HG03571 (cell line): ENCODE measurements at regions not wholly inside any gene's neighbourhood (a gene's known extent, or its start where the extent isn't known, plus 50 kb on each side); places are given as distances from the start of the nearest gene placed in this dataset.
"Not testable (repeated sequence)": the region's sequence is repeated elsewhere in the genome, so short reads cannot be mapped to it uniquely, and the experiment has no call there.

ENCODE experiments used
- ATAC-seq: cut with Tn5 transposase; IDR thresholded peaks from one replicate; pipeline ENCODE4 v1.9.1; 2021; ENCODE audit not compliant: unreplicated experiment

DNA sequence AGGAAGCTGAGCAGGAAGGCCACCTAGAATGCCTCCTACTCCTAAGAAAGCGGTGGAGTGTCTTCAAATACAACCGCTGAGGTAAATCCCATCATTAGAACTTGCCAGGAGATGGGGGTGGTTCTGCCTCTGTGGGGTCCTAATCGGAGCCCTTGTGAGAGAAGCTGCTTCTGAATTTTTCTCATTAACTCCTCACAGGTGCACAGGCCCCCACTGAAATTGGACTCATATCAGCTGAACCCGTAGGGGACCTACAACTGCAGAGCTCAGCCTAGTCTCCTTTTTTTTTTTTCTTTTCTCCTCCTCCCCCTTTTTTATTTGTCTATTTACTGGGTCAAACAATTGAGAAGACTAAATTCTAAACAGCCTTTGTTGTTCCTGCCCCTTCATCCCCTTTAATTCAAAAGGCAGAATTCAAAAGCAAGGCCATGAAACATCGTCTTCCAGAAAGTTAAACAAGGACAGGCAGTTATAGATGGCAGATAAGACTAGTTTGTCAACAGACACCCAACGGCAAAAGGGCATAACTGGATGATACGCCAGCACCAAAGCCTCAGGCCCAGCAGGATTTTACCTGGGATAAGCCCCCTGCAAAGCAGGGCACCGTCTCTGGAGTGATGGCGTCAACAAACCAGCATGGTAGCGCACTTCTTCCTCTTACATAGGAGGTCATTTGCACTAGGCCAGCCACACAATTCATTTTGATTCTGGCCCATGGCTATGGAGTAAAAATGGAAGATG, 213.7 kb upstream of the HES1 start:
- no peak for ATAC-seq

DNA sequence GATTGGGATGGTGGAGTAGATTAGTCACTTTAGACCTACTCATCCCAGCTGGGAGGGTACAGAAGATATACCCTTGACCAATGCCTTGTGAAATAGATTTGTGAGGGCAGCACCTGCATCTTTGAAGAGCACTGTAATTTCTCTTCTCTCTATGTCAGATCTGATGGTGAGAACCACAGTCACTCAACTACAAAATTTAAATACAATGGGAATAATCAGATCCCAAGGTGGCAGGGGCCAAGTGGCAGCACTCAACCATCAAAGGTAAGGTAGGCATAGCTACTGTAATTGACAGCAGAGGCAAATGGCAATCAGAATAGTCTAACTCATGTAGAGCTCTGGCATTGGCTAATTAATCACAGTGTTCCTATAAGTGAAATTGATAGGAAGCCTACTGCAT, 212.0 kb upstream of the HES1 start:
- not testable (repeated sequence) for ATAC-seq

- not testable (repeated sequence) for ATAC-seq
These were observed 209.9 kb upstream of the HES1 start for GRCh38 chr3:193926071-193926470.

DNA sequence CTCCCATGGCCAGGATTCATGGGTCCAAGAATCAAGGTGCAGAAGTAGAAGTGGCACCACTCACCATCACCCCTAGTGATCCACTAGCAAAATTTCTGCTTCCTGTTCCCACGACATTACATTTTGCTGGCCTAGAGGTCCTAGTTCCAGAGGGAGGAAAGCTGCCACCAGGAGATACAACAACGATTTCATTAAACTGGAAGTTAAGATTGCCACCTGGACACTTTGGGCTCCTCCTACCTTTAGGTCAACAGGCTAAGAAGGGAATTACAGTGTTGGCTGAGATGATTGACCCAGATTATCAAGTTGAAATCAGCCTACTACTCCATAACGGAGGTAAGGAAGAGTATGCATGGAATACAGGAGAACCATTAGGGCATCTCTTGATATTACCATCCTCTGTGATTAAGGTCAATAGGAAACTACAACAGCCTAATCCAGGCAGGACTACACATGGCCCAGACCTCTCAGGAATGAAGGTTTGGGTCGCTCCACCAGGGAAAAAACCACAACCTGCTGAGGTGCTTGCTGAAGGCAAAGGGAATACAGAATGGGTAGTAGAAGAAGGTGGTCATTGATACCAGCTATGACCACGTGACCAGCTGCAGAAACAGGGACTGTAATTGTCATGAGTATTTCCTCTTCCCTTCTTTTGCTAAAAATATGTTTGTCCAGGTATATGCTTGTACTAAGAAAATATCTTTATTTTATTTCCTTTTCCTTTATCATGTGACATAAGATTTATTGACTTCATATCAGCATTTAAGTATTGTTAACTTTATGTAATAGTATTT, 208.3 kb upstream of the HES1 start:
- ATAC-seq = not testable (repeated sequence)

DNA sequence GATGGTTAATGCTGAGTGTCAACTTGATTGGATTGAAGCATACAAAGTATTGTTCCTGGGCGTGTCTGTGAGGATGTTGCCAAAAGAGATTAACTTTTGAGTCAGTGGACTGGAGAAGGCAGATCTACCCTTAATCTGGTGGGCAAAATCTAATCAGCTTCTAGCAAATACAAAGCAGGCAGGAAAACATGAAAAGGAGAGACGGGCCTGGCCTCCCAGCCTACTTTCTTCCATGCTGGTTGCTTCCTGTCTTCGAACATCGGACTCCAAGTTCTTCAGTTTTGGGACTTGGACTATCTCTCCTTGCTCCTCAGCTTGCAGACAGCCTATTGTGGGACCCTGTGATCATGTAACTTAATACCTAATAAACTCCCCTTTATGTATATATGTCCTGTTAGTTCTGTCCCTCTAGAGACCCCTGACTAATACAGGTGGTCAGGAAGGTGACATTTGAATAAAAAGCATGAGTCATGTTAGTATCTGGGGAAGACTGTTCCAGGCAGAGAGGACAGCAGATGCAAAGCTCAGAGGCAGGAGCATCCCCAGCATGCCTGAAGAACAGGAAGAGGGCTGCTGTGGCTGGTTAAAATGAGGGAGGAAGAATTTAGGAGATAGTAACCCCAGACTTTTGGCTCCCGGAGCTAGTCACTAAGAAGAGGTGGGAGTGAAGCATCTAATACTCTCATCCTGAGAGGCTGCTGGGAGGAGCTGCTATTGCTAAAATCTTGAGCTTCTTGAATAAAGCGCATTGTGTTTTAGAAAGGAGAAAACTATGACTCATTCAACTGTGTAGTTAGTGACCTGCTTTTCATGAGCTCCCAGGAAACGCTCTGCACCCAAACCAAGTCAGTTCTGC, 207.4 kb upstream of the HES1 start:
- ATAC-seq = no peak

DNA sequence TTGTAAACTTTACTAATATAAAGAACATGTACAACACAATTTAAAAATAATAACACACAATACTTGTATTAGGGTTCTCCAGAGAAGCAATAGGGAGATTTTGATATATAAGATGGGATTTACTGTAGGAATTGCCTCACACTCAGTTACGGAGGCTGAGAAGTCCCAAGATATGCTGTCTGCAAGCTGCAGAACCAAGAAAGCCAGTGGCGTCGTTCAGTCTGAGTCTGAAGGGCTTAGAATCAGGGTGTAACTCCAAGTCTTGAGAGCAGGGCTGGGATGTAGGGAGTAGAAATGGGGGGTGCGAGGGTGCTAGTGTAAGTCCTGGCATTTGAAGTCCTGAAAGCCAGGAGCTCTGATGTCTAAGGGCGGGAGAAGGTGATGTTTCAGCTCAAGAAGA, 206.6 kb upstream of the HES1 start:
- no peak for ATAC-seq

GRCh38 chr3:193929921-193930646, 205.9 kb upstream of the HES1 start:
- ATAC-seq = no peak

GRCh38 chr3:193932136-193932535, 203.8 kb upstream of the HES1 start:
- ATAC-seq = no peak

DNA sequence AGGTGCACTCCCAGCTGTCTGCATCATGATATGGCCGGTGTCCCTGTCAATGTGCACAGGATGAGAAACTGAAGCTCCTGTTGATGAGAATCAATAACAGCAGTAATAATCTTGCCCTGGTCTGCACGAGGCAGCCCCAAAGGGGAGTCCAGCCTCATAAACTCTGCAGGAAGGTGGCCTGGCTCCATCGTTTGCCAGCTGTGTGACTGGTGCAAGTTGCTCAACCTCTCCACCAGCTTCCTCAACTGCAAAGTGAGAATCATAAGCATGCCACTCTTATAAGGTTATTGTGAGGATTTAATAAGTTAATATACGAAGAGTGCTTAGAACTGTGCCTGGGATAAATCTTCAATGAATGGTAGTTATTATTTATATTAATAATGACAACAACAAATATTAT, 203.4 kb upstream of the HES1 start:
- ATAC-seq = no peak

DNA sequence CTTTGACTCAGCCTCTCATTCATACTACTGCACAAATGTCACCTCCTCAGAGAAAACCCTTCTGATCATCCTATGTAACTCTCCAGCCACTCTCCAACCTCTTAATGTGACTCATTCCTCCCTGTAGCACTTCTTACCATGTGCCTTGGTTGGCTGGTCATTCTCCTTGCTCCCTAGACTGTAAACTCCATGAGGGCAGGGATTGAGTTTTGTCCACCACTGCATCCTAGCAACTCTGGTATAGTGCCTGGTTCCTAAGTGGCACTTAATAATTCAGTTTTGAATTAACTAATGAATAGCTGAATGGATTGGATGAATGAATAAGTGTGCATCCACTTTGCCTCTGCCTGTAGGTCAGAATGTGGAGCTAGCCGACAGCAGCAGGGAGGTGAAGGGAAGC, 202.5 kb upstream of the HES1 start:
- no peak for ATAC-seq

DNA sequence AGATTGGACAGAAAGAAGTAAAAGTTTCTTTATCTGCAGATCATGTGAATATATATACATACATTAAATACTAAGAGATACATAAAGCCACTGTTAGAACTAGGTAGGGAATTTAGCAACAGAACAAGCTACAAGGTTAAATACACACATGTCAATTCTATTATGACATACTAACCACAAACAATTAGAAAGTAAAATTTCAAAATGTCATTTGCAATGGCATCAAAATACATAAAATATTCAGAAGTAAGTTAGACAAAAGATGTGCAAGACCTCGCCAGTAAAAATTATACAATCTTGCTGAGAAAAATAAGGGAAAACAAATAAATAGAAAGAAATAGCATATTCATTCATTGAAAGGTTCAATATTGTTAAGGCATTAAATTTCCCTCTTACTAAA, 200.0 kb upstream of the HES1 start:
- no peak for ATAC-seq

DNA sequence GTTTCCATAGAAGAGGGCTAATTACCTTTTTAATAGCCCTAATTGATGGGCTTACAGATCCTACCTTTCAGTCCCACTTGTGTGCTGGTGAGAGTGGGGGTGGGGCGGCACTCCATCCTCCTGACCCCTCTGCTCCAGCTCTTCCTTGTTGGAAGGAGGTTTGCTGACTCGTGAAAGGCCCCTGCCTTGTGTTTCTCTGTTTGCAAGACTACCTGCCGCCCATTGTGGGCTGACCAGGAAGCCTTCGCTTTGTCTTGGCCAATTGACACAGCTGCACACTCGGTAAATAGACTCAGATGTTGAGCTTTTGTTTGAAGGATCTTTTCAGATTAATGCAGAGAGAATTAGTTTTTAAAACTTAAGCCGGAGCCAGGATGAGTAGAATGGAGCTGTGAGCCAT, 197.3 kb upstream of the HES1 start:
- ATAC-seq = no peak

- no peak for ATAC-seq
These were observed 196.4 kb upstream of the HES1 start for GRCh38 chr3:193939527-193939926.

DNA sequence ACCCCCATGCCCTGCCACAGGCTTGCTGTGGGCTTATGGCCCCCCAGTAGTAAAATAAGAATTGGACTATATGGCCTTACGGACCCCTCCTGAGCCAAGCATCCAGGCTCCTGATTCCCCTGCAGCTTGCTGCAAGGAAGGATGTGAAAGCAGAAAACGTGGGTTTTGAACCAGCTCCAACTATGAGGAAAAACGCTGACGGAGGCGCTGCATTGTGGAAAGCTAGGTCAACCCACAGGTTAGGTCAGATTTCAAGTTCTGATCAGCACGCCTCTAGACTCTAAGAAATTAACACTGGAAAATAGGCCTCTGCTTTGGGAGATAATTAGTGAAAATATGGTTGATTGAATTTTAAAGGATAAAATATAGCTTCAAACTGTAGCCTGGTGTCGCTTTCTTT, 195.4 kb upstream of the HES1 start:
- no peak for ATAC-seq

GRCh38 chr3:193941486-193941885, 194.5 kb upstream of the HES1 start:
- no peak for ATAC-seq

- no peak for ATAC-seq
These were observed 193.4 kb upstream of the HES1 start for GRCh38 chr3:193942516-193943055.

GRCh38 chr3:193943200-193943599, 192.7 kb upstream of the HES1 start:
- ATAC-seq = no peak

- ATAC-seq = no peak
These were observed 192.0 kb upstream of the HES1 start for GRCh38 chr3:193943851-193944517.

DNA sequence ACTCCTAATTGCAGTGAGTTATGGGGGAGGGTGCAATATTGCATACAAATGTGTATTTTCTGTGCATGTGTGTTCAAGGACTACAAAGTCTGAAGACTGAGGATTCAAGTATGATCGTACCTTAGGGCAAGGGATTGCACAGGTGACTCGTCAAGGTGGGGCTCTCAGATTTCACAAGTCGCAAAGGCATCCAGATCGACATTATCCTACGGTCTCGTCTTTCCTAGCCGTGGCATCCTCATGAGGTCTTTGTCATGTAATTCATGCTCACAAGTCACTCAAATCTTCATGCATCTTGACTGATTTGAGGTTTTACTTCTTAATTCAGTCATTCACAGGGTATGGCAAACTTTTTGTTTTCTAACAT, 191.4 kb upstream of the HES1 start:
- ATAC-seq = no peak

DNA sequence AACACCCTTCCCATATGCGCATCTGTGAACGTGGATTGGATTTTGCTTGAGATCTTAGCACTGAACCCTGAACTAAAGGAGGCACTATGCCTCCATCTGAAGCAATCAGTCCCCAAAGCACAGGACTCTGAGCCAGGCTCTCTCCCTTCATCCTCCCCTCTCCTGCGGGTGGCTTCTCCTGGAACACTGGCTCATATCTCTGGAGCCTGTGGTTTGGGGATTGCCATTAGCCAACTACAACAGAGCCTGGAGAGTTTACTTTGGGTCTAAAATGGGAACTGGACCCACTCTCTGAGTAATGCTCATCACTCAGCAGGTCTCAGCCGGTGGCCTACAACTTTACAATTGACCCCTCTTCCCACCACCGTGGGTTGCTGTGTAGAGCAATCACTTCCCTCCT, 190.8 kb upstream of the HES1 start:
- ATAC-seq = no peak
